RWPE1 (cell line): ENCODE measurements at regions not wholly inside any gene's neighbourhood (a gene's known extent, or its start where the extent isn't known, plus 50 kb on each side); places are given as distances from the start of the nearest gene placed in this dataset.

ENCODE experiments used
- CTCF ChIA-PET: fragments of 350-600 bp; sonication (Branson Sonifier 250); formaldehyde crosslinking; extraction: SDS; loops from one replicate; lab custom pipeline; 2021; lab: Yijun Ruan, JAX
- POLR2A ChIA-PET: fragments of 400-600 bp; formaldehyde crosslinking; extraction: SDS; loops from one replicate; lab custom pipeline; 2020; ENCODE audit warnings: antibody characterized with exemption; ENCODE audit not compliant: low non-redundant PET; lab: Yijun Ruan, JAX
- DNase-seq: peaks from one replicate; pipeline ENCODE4 v3.0.0; 2012; ENCODE audit warnings: low spot score
- H3K27ac ChIP-seq: fragments of 450-650 bp; 2 replicates; pipeline ENCODE4 v1.5.1; 2017
- TF ChIP-seq, protein P1 (sequence below): fragments of 450-650 bp; conservative IDR thresholded peaks from 2 replicates; pipeline ENCODE4 v1.5.1; 2017; ENCODE audit warnings: low read depth, mild to moderate bottlenecking

DNA sequence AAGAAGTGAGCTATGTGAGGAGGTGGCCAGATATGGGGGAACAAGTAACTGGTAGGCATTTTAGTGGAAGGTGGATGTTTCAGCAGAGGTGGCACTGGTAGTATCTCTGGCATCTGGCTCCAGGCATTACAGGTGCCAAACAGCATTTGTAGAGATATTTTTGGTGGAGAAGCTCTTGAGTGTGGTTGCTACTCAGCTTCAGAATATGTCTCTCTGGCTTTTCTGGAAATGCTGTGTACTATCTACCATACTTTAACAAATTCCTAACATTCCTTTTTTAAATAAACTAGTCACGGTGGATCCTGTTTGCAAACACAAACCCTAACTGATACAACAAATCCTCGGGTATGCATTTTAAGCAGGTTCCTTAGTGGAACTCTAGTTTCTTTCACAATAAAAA, 128.0 kb downstream of the BARX2 start:
- TF ChIP-seq, protein P1, sequence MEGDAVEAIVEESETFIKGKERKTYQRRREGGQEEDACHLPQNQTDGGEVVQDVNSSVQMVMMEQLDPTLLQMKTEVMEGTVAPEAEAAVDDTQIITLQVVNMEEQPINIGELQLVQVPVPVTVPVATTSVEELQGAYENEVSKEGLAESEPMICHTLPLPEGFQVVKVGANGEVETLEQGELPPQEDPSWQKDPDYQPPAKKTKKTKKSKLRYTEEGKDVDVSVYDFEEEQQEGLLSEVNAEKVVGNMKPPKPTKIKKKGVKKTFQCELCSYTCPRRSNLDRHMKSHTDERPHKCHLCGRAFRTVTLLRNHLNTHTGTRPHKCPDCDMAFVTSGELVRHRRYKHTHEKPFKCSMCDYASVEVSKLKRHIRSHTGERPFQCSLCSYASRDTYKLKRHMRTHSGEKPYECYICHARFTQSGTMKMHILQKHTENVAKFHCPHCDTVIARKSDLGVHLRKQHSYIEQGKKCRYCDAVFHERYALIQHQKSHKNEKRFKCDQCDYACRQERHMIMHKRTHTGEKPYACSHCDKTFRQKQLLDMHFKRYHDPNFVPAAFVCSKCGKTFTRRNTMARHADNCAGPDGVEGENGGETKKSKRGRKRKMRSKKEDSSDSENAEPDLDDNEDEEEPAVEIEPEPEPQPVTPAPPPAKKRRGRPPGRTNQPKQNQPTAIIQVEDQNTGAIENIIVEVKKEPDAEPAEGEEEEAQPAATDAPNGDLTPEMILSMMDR, result no peak
- no peak for DNase-seq
- CTCF ChIA-PET, result no interaction called here
- POLR2A ChIA-PET, result no interaction called here
- H3K27ac ChIP-seq, result no peak overlapping the region

DNA sequence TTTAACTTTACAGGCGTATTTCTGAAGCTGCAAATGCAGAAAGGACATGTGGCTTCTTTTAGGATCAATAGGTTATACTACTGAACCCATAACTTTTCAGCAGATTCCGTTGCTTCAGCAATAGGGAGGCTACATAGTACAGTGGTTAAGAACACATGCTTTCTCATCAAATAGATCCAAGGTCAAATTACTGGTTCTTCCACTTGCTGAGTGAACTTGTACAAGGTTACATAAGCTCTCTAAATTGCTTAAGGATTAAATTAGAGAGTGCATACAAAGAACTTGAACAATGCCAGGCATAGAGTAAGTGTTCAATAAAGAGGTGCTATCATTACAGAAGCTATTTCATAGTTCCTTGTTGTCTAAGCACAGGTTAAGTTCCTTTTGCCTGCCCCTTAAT, 129.6 kb downstream of the BARX2 start:
- no peak overlapping the region for H3K27ac ChIP-seq
- ChIA-PET CTCF (no interaction called here), POLR2A (no interaction called here)
- DNase-seq, result no peak
- TF ChIP-seq, protein P1, result no peak

DNA sequence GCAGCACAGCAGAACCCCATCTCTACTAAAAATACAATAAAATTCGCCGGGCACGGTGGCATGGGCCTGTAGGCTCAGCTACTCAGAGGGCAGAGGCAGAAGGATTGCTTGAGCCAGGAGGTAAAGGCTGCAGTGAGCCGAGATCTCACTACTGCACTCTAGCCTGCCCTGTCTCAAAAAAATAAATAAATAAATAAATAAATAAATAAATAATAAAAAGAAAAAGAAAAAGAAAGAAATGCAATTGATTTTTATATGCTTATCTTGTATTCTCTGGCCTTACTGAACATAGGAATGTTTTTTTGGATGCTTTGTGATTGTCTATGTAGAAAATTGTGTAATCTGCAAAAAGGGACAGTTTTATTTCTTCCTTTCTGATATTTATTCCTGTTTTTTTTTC, 132.5 kb downstream of the BARX2 start:
- TF ChIP-seq, protein P1, result no peak
- CTCF ChIA-PET, result interaction anchor here (0.6 kb wide), 1 partner anchor 370 kb away, joined by 5 read pairs; no protein-coding TSS in a partner anchor
- POLR2A ChIA-PET, result no interaction called here
- no peak for DNase-seq
- no peak overlapping the region for H3K27ac ChIP-seq

DNA sequence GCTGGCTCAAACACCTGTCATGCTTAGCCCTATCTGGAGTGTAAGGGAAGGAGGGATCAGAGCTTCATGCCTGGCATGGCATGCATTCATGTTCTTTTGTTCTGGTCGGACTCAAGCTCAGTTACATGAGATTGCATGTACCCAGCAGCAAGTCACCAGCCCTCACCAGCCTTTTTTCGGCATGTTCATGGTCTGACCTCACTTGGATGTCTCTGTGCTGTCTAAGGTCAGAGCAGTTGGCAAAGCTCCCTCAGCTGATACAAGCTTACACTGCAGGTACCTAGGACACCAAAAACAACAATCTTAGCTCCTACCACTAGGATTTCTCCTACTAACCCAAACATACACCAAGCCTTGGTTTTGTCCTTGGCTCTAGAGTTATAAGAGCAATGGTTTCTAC, 152.6 kb downstream of the BARX2 start:
- no peak overlapping the region for H3K27ac ChIP-seq
- TF ChIP-seq, protein P1, result no peak
- DNase-seq, result no peak
- POLR2A ChIA-PET, result no interaction called here
- CTCF ChIA-PET, result no interaction called here

DNA sequence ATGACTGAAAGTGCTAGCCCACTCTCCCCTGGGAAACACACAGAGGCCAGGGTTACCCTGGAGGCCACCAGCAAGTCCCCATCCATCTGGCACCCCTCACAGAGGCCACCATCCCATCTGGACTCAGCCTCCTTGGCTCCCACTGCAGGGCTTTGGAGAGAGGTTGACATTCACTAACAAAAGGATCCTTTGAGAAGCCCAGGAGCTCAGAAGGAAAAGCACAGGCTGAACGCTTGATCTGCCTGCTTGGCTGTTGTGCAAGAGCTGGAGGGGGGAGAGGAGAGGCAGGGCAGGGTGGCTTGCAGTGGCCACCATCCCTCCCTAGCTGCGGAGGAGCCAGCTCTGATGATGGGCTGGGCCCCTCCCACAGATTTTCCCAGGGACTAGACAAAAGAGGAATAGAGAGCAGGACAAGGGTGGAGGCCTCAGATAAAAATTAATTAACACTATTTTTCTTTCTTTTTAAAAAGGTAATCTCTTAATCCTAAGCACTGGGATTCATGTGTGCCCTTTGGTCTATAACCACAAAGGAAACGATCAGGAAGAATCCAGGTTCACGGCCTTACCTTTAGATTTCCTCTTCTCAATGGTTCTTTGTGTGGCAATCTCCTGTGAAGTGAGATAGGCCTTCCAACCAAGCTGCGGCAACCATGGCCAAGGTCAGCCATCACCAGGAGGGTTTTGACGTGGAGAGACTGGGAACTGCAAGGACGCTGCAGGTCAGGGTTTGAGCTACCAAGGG, 154.7 kb downstream of the BARX2 start:
- ChIA-PET POLR2A (no interaction called here), CTCF (interaction anchor here (0.7 kb wide), 1 partner anchor 207 kb away, joined by 3 read pairs; no protein-coding TSS in a partner anchor)
- TF ChIP-seq, protein P1, result no peak
- no peak for DNase-seq
- H3K27ac ChIP-seq, result no peak overlapping the region

DNA sequence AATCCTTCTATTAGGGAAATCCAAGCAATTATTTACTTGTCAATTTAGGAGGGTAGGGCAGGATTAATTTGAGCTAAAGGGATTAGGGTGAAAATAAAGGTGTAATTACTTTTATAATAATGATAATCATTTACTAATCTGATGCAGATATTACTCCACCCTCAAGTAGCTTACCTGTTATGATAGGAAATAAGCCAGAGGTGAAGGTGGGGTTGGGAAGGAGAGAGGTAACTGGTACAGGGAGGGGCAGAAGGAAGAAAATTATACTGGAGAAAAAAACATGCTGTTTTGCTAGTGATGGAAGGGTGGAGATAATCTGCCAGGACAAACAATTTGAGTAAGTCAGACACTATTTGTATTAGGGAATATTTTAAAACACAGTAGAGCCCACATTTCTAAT, 157.7 kb downstream of the BARX2 start:
- H3K27ac ChIP-seq, result no peak overlapping the region
- no peak for DNase-seq
- TF ChIP-seq, protein P1, result no peak
- CTCF ChIA-PET, result interaction anchor here (0.7 kb wide), 1 partner anchor 79 kb away, joined by 3 read pairs; no protein-coding TSS in a partner anchor
- POLR2A ChIA-PET, result no interaction called here
